Stimulated activated naive CD8-positive, alpha-beta T cell treated with anti-CD3 and anti-CD28 coated beads, Interleukin-15, Interleukin-2, amounts not matched to agents 100 ng/mL and 50 ng/mL, for 24 hours (primary cell): ENCODE measurements at regions not wholly inside any gene's neighbourhood (a gene's known extent, or its start where the extent isn't known, plus 50 kb on each side); places are given as distances from the start of the nearest gene placed in this dataset.
"Not testable (repeated sequence)": the region's sequence is repeated elsewhere in the genome, so short reads cannot be mapped to it uniquely, and the experiment has no call there.

Experiments used
- H3K27ac Mint-ChIP-seq: one replicate; pipeline ENCODE4 v1.8.0; 2021; ENCODE audit warnings: mild to moderate bottlenecking, mixed read lengths
- H3K27me3 Mint-ChIP-seq: one replicate; pipeline ENCODE4 v1.8.0; 2021; ENCODE audit warnings: mixed read lengths
- H3K36me3 Mint-ChIP-seq: one replicate; pipeline ENCODE4 v1.8.0; 2021; ENCODE audit warnings: low read depth, mixed read lengths
- H3K4me1 Mint-ChIP-seq: one replicate; pipeline ENCODE4 v1.8.0; 2021; ENCODE audit warnings: low read depth, mixed read lengths
- H3K4me3 Mint-ChIP-seq: one replicate; pipeline ENCODE4 v1.8.0; 2021; ENCODE audit warnings: mild to moderate bottlenecking, mixed read lengths
- H3K9me3 Mint-ChIP-seq: one replicate; pipeline ENCODE4 v1.8.0; 2021; ENCODE audit warnings: mixed read lengths

GRCh38 chr3:67064105-67064504, 66.0 kb downstream of the KBTBD8 start:
- Mint-ChIP-seq H3K4me1 (no peaks in the 10 kb centered on the region), H3K4me3 (no peak overlapping the region), H3K9me3 (peaks cover 3% of the 10 kb centered on the region), H3K27me3 (no peaks in the 10 kb centered on the region), H3K36me3 (no peaks in the 10 kb centered on the region), H3K27ac (no peak overlapping the region)

GRCh38 chr3:67067251-67067650, 69.1 kb downstream of the KBTBD8 start:
- Mint-ChIP-seq H3K36me3 (no peaks in the 10 kb centered on the region), H3K27ac (no peak overlapping the region), H3K9me3 (no peaks in the 10 kb centered on the region), H3K27me3 (no peaks in the 10 kb centered on the region), H3K4me3 (no peak overlapping the region), H3K4me1 (no peaks in the 10 kb centered on the region)

- not testable (repeated sequence) for H3K36me3 Mint-ChIP-seq, H3K9me3 Mint-ChIP-seq, H3K27ac Mint-ChIP-seq, H3K4me3 Mint-ChIP-seq, H3K27me3 Mint-ChIP-seq
- H3K4me1 Mint-ChIP-seq = peaks cover 18% of the 10 kb centered on the region
Measured at GRCh38 chr3:67072640-67073039, 74.5 kb downstream of the KBTBD8 start.

- Mint-ChIP-seq H3K27me3 (peaks cover 5% of the 10 kb centered on the region), H3K4me1 (peaks cover 21% of the 10 kb centered on the region), H3K4me3 (no peak overlapping the region)
Measured at GRCh38 chr3:67073812-67074211, 75.7 kb downstream of the KBTBD8 start.

GRCh38 chr3:67075295-67075694, 77.2 kb downstream of the KBTBD8 start:
- Mint-ChIP-seq H3K4me1 (peaks cover 21% of the 10 kb centered on the region), H3K9me3 (peaks cover 5% of the 10 kb centered on the region), H3K4me3 (no peak overlapping the region), H3K36me3 (no peaks in the 10 kb centered on the region), H3K27ac (no peak overlapping the region), H3K27me3 (peaks cover 5% of the 10 kb centered on the region)

More at GRCh38 chr3:67073812-67074211, 75.7 kb downstream of the KBTBD8 start:
- no peaks in the 10 kb centered on the region for H3K36me3 Mint-ChIP-seq
- H3K9me3 Mint-ChIP-seq = peaks cover 5% of the 10 kb centered on the region
- no peak overlapping the region for H3K27ac Mint-ChIP-seq

GRCh38 chr3:67076607-67077006, 78.5 kb downstream of the KBTBD8 start:
- no peaks in the 10 kb centered on the region for H3K36me3 Mint-ChIP-seq
- H3K4me3 Mint-ChIP-seq = no peak overlapping the region
- peaks cover 5% of the 10 kb centered on the region for H3K27me3 Mint-ChIP-seq
- H3K4me1 Mint-ChIP-seq = peaks cover 21% of the 10 kb centered on the region
- H3K27ac Mint-ChIP-seq = no peak overlapping the region
- H3K9me3 Mint-ChIP-seq = peaks cover 5% of the 10 kb centered on the region

GRCh38 chr3:67077656-67078055, 79.5 kb downstream of the KBTBD8 start:
- Mint-ChIP-seq H3K9me3 (peaks cover 9% of the 10 kb centered on the region), H3K27ac (no peak overlapping the region), H3K4me1 (peaks cover 31% of the 10 kb centered on the region), H3K36me3 (peaks cover 9% of the 10 kb centered on the region), H3K27me3 (peaks cover 5% of the 10 kb centered on the region), H3K4me3 (no peak overlapping the region)

GRCh38 chr3:67082533-67083024, 84.5 kb downstream of the KBTBD8 start:
- H3K27ac Mint-ChIP-seq = peak overlapping the region; percentile 75
- peaks cover 33% of the 10 kb centered on the region for H3K36me3 Mint-ChIP-seq
- peaks cover 5% of the 10 kb centered on the region for H3K27me3 Mint-ChIP-seq
- H3K9me3 Mint-ChIP-seq = peaks cover 45% of the 10 kb centered on the region
- peaks cover 34% of the 10 kb centered on the region for H3K4me1 Mint-ChIP-seq
- H3K4me3 Mint-ChIP-seq = no peak overlapping the region

GRCh38 chr3:67083277-67083676, 85.2 kb downstream of the KBTBD8 start:
- Mint-ChIP-seq H3K27me3 (peaks cover 8% of the 10 kb centered on the region), H3K4me3 (peak overlapping the region; percentile 63), H3K36me3 (peaks cover 38% of the 10 kb centered on the region), H3K27ac (peak overlapping the region; percentile 75), H3K4me1 (peaks cover 30% of the 10 kb centered on the region), H3K9me3 (peaks cover 51% of the 10 kb centered on the region)

GRCh38 chr3:67087788-67088187, 89.7 kb downstream of the KBTBD8 start:
- H3K4me3 Mint-ChIP-seq = no peak overlapping the region
- H3K27me3 Mint-ChIP-seq = peaks cover 4% of the 10 kb centered on the region
- H3K4me1 Mint-ChIP-seq = peaks cover 25% of the 10 kb centered on the region
- peaks cover 29% of the 10 kb centered on the region for H3K36me3 Mint-ChIP-seq
- H3K9me3 Mint-ChIP-seq = peaks cover 45% of the 10 kb centered on the region
- no peak overlapping the region for H3K27ac Mint-ChIP-seq

GRCh38 chr3:67090474-67090873, 92.4 kb downstream of the KBTBD8 start:
- H3K27me3 Mint-ChIP-seq = peaks cover 7% of the 10 kb centered on the region
- H3K4me1 Mint-ChIP-seq = peaks cover 6% of the 10 kb centered on the region
- no peak overlapping the region for H3K4me3 Mint-ChIP-seq
- H3K36me3 Mint-ChIP-seq = peaks cover 16% of the 10 kb centered on the region
- peak overlapping the region; percentile 18 for H3K27ac Mint-ChIP-seq
- H3K9me3 Mint-ChIP-seq = peaks cover 29% of the 10 kb centered on the region

- Mint-ChIP-seq H3K27ac (no peak overlapping the region), H3K27me3 (peaks cover 11% of the 10 kb centered on the region), H3K9me3 (peaks cover 7% of the 10 kb centered on the region), H3K4me3 (no peak overlapping the region), H3K36me3 (no peaks in the 10 kb centered on the region), H3K4me1 (peaks cover 6% of the 10 kb centered on the region)
Measured at GRCh38 chr3:67093305-67093704, 95.2 kb downstream of the KBTBD8 start.

- H3K4me3 Mint-ChIP-seq = no peak overlapping the region
- H3K27me3 Mint-ChIP-seq = peaks cover 11% of the 10 kb centered on the region
- H3K27ac Mint-ChIP-seq = no peak overlapping the region
- H3K36me3 Mint-ChIP-seq = no peaks in the 10 kb centered on the region
- peaks cover 6% of the 10 kb centered on the region for H3K4me1 Mint-ChIP-seq
- H3K9me3 Mint-ChIP-seq = peaks cover 7% of the 10 kb centered on the region
Measured at GRCh38 chr3:67094167-67094566, 96.1 kb downstream of the KBTBD8 start.

GRCh38 chr3:67094774-67095173, 96.7 kb downstream of the KBTBD8 start:
- H3K4me3 Mint-ChIP-seq = no peak overlapping the region
- H3K4me1 Mint-ChIP-seq = peaks cover 6% of the 10 kb centered on the region
- peaks cover 4% of the 10 kb centered on the region for H3K9me3 Mint-ChIP-seq
- H3K27ac Mint-ChIP-seq = no peak overlapping the region
- peaks cover 11% of the 10 kb centered on the region for H3K27me3 Mint-ChIP-seq
- no peaks in the 10 kb centered on the region for H3K36me3 Mint-ChIP-seq

- Mint-ChIP-seq H3K27me3 (no peaks in the 10 kb centered on the region), H3K36me3 (no peaks in the 10 kb centered on the region), H3K4me1 (no peaks in the 10 kb centered on the region), H3K9me3 (peaks cover 15% of the 10 kb centered on the region), H3K27ac (no peak overlapping the region), H3K4me3 (no peak overlapping the region)
Measured at GRCh38 chr3:67104388-67104787, 106.3 kb downstream of the KBTBD8 start.

- no peaks in the 10 kb centered on the region for H3K36me3 Mint-ChIP-seq
Measured at GRCh38 chr3:67106874-67107273, 108.8 kb downstream of the KBTBD8 start.

More at GRCh38 chr3:67106874-67107273, 108.8 kb downstream of the KBTBD8 start:
- H3K9me3 Mint-ChIP-seq = peaks cover 15% of the 10 kb centered on the region
- H3K4me1 Mint-ChIP-seq = no peaks in the 10 kb centered on the region
- H3K27me3 Mint-ChIP-seq = no peaks in the 10 kb centered on the region
- no peak overlapping the region for H3K27ac Mint-ChIP-seq
- H3K4me3 Mint-ChIP-seq = no peak overlapping the region
